Smooth muscle cell (in vitro differentiated cells): ENCODE measurements at regions not wholly inside any gene's neighbourhood (a gene's known extent, or its start where the extent isn't known, plus 50 kb on each side); places are given as distances from the start of the nearest gene placed in this dataset.

Experiments used
- DNase-seq: peaks from one replicate; lab custom pipeline; 2025; ENCODE audit not compliant: unreplicated experiment; lab: John Stamatoyannopoulos, UW
- H2AFZ ChIP-seq: fragments of 200-600 bp; sonication (generic); 2 replicates; pipeline ENCODE4 v1.6.0; 2016; ENCODE audit warnings: antibody characterized with exemption, low read depth, mild to moderate bottlenecking
- H3F3A ChIP-seq: fragments of 200-600 bp; sonication (generic); 2 replicates; pipeline ENCODE4 v1.6.0; 2017; ENCODE audit warnings: antibody characterized with exemption, low read depth
- H3K27ac ChIP-seq: fragments of 200-600 bp; sonication (generic); 2 replicates; pipeline ENCODE4 v1.5.1; 2016; ENCODE audit warnings: low read depth, mild to moderate bottlenecking
- H3K27me3 ChIP-seq: fragments of 200-600 bp; sonication (generic); 2 replicates; pipeline ENCODE4 v1.6.1; 2016; ENCODE audit warnings: low read depth, mild to moderate bottlenecking
- H3K36me3 ChIP-seq: fragments of 200-600 bp; sonication (generic); 2 replicates; pipeline ENCODE4 v1.5.1; 2016; ENCODE audit warnings: low read depth
- H3K4me1 ChIP-seq: fragments of 200-600 bp; sonication (generic); 2 replicates; pipeline ENCODE4 v1.5.1; 2016; ENCODE audit warnings: low read depth
- H3K4me2 ChIP-seq: fragments of 200-600 bp; sonication (generic); 2 replicates; pipeline ENCODE4 v1.6.0; 2016; ENCODE audit warnings: mild to moderate bottlenecking
- H3K4me3 ChIP-seq: fragments of 200-600 bp; sonication (generic); 2 replicates; pipeline ENCODE4 v1.5.1; 2016; ENCODE audit warnings: mild to moderate bottlenecking
- H3K79me2 ChIP-seq: fragments of 200-600 bp; sonication (generic); 2 replicates; pipeline ENCODE4 v1.6.0; 2016; ENCODE audit warnings: low read depth, mild to moderate bottlenecking
- H3K9ac ChIP-seq: fragments of 200-600 bp; sonication (generic); 2 replicates; pipeline ENCODE4 v1.6.0; 2016; ENCODE audit warnings: low read depth
- H3K9me3 ChIP-seq: fragments of 200-600 bp; sonication (generic); replicated peaks from 2 replicates; pipeline ENCODE4 v1.5.1; 2016; ENCODE audit warnings: low read depth
- H4K20me1 ChIP-seq: fragments of 200-600 bp; sonication (generic); 2 replicates; pipeline ENCODE4 v1.6.0; 2016; ENCODE audit warnings: low read depth
- WGBS: methylation state at CpG from one replicate; pipeline ENCODE4 v1.1.7; 2016; ENCODE audit warnings: low lambda C conversion rate; 5-methylcytosine and 5-hydroxymethylcytosine counted together
- TF ChIP-seq, protein P1 (sequence below): fragments of 200-600 bp; sonication (generic); IDR thresholded peaks from 2 replicates; pipeline ENCODE4 v1.5.1; 2017; ENCODE audit warnings: borderline replicate concordance, mild to moderate bottlenecking, antibody characterized with exemption; ENCODE audit not compliant: insufficient read depth, poor library complexity, severe bottlenecking

DNA sequence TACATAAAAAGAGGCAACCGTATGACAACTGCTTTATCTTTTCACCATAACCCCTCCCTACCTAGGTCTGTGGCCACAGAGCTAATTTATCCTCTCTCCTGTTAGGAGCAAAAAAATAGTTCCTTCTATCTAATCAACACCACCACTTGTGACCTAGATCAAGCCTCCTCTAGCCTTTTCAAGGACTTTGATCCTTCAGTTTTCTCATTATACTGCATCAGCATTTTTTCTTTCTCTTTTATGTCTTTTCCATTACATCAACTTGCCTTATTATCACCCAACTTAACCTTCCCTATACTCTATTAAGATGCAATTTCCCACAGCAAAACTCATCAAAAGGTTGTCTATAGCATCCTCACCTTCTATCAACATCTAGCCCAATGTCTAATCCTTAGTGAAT lies 211.0 kb downstream of the ANKRD50 start:
- Histone ChIP-seq H3K9me3 (no peaks in the 10 kb centered on the region), H3K4me2 (no peak overlapping the region), H3K27ac (no peak overlapping the region), H2AFZ (no peak overlapping the region), H3K4me3 (no peak overlapping the region), H4K20me1 (no peaks in the 10 kb centered on the region), H3K4me1 (no peaks in the 10 kb centered on the region), H3K27me3 (no peaks in the 10 kb centered on the region), H3K79me2 (no peaks in the 10 kb centered on the region), H3K36me3 (no peaks in the 10 kb centered on the region), H3F3A (no peaks in the 10 kb centered on the region), H3K9ac (no peak overlapping the region)
- TF ChIP-seq, protein P1, sequence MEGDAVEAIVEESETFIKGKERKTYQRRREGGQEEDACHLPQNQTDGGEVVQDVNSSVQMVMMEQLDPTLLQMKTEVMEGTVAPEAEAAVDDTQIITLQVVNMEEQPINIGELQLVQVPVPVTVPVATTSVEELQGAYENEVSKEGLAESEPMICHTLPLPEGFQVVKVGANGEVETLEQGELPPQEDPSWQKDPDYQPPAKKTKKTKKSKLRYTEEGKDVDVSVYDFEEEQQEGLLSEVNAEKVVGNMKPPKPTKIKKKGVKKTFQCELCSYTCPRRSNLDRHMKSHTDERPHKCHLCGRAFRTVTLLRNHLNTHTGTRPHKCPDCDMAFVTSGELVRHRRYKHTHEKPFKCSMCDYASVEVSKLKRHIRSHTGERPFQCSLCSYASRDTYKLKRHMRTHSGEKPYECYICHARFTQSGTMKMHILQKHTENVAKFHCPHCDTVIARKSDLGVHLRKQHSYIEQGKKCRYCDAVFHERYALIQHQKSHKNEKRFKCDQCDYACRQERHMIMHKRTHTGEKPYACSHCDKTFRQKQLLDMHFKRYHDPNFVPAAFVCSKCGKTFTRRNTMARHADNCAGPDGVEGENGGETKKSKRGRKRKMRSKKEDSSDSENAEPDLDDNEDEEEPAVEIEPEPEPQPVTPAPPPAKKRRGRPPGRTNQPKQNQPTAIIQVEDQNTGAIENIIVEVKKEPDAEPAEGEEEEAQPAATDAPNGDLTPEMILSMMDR: no peak
- no peak for DNase-seq
- 90% methylated on average over 1 of the region's 1 CpG for WGBS

GRCh38 chr4:124504431-124504830 lies 208.1 kb downstream of the ANKRD50 start:
- Histone ChIP-seq H3K36me3 (no peaks in the 10 kb centered on the region), H3K9me3 (no peaks in the 10 kb centered on the region), H3K27ac (no peak overlapping the region), H3F3A (no peaks in the 10 kb centered on the region), H3K9ac (no peak overlapping the region), H3K4me3 (no peak overlapping the region), H3K27me3 (no peaks in the 10 kb centered on the region), H2AFZ (no peak overlapping the region), H3K79me2 (no peaks in the 10 kb centered on the region), H4K20me1 (no peaks in the 10 kb centered on the region), H3K4me2 (no peak overlapping the region), H3K4me1 (no peaks in the 10 kb centered on the region)
- no peak for DNase-seq
- TF ChIP-seq, protein P1: no peak
- WGBS: 74% methylated on average over 2 of the region's 2 CpGs

DNA sequence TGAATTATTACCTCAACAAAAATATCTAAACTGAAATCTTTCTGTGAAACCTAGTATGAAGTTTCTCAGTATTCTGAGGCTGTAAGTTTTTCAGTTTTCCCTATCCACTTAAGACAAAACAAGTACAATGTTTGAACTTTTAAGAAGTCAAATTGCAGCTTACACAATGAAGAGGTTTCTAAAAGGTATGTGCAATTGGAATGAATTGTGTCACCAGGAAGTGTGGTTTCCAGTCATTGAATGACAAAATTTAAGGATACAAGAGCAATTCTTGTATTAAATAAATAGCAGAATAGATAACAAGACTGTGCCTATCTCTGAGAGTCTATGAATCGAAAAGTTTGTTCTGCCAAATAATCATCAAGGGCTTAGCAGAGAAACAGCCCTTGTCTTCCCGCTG lies 207.3 kb downstream of the ANKRD50 start:
- no peak overlapping the region for H3K27ac ChIP-seq
- H2AFZ ChIP-seq: no peak overlapping the region
- no peaks in the 10 kb centered on the region for H3K4me1 ChIP-seq
- no peaks in the 10 kb centered on the region for H4K20me1 ChIP-seq
- no peak overlapping the region for H3K4me3 ChIP-seq
- no peaks in the 10 kb centered on the region for H3K36me3 ChIP-seq
- WGBS: 78% methylated on average over 2 of the region's 2 CpGs
- H3K4me2 ChIP-seq: no peak overlapping the region
- H3K9ac ChIP-seq: no peak overlapping the region
- TF ChIP-seq, protein P1: no peak
- H3F3A ChIP-seq: no peaks in the 10 kb centered on the region
- H3K79me2 ChIP-seq: no peaks in the 10 kb centered on the region
- no peaks in the 10 kb centered on the region for H3K9me3 ChIP-seq
- H3K27me3 ChIP-seq: no peaks in the 10 kb centered on the region
- DNase-seq: no peak

GRCh38 chr4:124509151-124509550 lies 203.4 kb downstream of the ANKRD50 start:
- Histone ChIP-seq H3K27me3 (no peaks in the 10 kb centered on the region), H3K9me3 (no peaks in the 10 kb centered on the region)
- TF ChIP-seq, protein P1: no peak

More at GRCh38 chr4:124509151-124509550, 203.4 kb downstream of the ANKRD50 start:
- Histone ChIP-seq H3K4me3 (no peak overlapping the region), H2AFZ (no peak overlapping the region), H3K4me1 (no peaks in the 10 kb centered on the region), H3K4me2 (no peak overlapping the region), H3K27ac (no peak overlapping the region), H4K20me1 (no peaks in the 10 kb centered on the region), H3K9ac (no peak overlapping the region), H3K36me3 (no peaks in the 10 kb centered on the region), H3K79me2 (no peaks in the 10 kb centered on the region), H3F3A (no peaks in the 10 kb centered on the region)
- DNase-seq: no peak
- 95% methylated on average over 2 of the region's 2 CpGs for WGBS
